Stomach (tissue), 4 donors: ENCODE measurements at regions not wholly inside any gene's neighbourhood (a gene's known extent, or its start where the extent isn't known, plus 50 kb on each side); places are given as distances from the start of the nearest gene placed in this dataset.

Experiments used
- POLR2A ChIP-seq, 4 donors: fragments of 450-650 bp; IDR thresholded peaks; one replicate each; pipeline ENCODE4 v1.6.1; 2016; ENCODE audit warnings: antibody characterized with exemption in 4 of 4, control low read depth in 2 of 4, mild to moderate bottlenecking in 1 of 4, moderate library complexity in 1 of 4
- TF ChIP-seq, protein P1 (sequence below), 7 experiments: fragments of 450-650 bp in 4 of 7; fragments of 200-600 bp in 3 of 7; sonication (generic) in 3 of 7; IDR thresholded peaks; one replicate each; pipeline ENCODE4 v1.5.1; 2016 to 2019; ENCODE audit warnings: antibody characterized with exemption in 7 of 7, control low read depth in 2 of 7, mild to moderate bottlenecking in 1 of 7

DNA sequence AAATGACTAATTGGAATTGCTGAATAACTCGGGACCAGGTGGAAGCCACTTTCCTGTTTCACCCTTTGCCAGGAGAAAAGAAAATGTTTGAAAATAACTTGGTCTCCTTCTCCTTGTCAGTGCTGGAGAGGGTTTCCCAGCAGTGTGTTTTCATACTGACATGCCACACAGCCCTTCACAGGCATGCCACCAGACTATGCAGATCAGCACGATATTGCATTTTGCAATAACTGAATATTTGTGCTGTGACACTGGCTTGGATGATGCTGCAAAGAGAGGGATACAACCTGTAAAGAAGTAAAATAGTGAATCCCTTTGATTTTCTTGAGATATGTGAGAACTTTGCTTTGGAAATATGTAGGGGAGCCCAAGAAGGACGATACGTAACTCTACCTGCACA is 200.0 kb upstream of the NAV2 start:
- no peak for TF ChIP-seq POLR2A (IDR thresholded peaks at IDR 0.05)
- TF ChIP-seq, protein P1, sequence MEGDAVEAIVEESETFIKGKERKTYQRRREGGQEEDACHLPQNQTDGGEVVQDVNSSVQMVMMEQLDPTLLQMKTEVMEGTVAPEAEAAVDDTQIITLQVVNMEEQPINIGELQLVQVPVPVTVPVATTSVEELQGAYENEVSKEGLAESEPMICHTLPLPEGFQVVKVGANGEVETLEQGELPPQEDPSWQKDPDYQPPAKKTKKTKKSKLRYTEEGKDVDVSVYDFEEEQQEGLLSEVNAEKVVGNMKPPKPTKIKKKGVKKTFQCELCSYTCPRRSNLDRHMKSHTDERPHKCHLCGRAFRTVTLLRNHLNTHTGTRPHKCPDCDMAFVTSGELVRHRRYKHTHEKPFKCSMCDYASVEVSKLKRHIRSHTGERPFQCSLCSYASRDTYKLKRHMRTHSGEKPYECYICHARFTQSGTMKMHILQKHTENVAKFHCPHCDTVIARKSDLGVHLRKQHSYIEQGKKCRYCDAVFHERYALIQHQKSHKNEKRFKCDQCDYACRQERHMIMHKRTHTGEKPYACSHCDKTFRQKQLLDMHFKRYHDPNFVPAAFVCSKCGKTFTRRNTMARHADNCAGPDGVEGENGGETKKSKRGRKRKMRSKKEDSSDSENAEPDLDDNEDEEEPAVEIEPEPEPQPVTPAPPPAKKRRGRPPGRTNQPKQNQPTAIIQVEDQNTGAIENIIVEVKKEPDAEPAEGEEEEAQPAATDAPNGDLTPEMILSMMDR (IDR thresholded peaks at IDR 0.05) = no peak
